ENCODE measurements at regions not wholly inside any gene's neighbourhood (a gene's known extent, or its start where the extent isn't known, plus 50 kb on each side); places are given as distances from the start of the nearest gene placed in this dataset.

- DNase-seq (ENCODE audit: low read depth), result no peak
- no peak overlapping the region for H3K4me3 ChIP-seq (ENCODE audit: low read depth, low read length)
- TF ChIP-seq, protein P1, sequence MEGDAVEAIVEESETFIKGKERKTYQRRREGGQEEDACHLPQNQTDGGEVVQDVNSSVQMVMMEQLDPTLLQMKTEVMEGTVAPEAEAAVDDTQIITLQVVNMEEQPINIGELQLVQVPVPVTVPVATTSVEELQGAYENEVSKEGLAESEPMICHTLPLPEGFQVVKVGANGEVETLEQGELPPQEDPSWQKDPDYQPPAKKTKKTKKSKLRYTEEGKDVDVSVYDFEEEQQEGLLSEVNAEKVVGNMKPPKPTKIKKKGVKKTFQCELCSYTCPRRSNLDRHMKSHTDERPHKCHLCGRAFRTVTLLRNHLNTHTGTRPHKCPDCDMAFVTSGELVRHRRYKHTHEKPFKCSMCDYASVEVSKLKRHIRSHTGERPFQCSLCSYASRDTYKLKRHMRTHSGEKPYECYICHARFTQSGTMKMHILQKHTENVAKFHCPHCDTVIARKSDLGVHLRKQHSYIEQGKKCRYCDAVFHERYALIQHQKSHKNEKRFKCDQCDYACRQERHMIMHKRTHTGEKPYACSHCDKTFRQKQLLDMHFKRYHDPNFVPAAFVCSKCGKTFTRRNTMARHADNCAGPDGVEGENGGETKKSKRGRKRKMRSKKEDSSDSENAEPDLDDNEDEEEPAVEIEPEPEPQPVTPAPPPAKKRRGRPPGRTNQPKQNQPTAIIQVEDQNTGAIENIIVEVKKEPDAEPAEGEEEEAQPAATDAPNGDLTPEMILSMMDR (IDR thresholded peaks at IDR 0.05; ENCODE audit: insufficient read depth, low read depth, low read length), result no peak
These were observed 140.1 kb upstream of the LINGO1 start for GRCh38 chr15:77772641-77773402.

GRCh38 chr15:77771616-77772015 lies 138.9 kb upstream of the LINGO1 start:
- DNase-seq (ENCODE audit: low read depth), result no peak
- TF ChIP-seq, protein P1 (IDR thresholded peaks at IDR 0.05; ENCODE audit: insufficient read depth, low read depth, low read length), result no peak
- no peak overlapping the region for H3K4me3 ChIP-seq (ENCODE audit: low read depth, low read length)

- DNase-seq (ENCODE audit: low read depth), result no peak
- H3K4me3 ChIP-seq (ENCODE audit: low read depth, low read length), result no peak overlapping the region
- TF ChIP-seq, protein P1 (IDR thresholded peaks at IDR 0.05; ENCODE audit: insufficient read depth, low read depth, low read length), result no peak
These were observed 137.0 kb upstream of the LINGO1 start for GRCh38 chr15:77769700-77770099.

- TF ChIP-seq, protein P1 (IDR thresholded peaks at IDR 0.05; ENCODE audit: insufficient read depth, low read depth, low read length), result no peak
- DNase-seq (ENCODE audit: low read depth), result no peak
- H3K4me3 ChIP-seq (ENCODE audit: low read depth, low read length), result no peak overlapping the region
These were observed 135.9 kb upstream of the LINGO1 start for GRCh38 chr15:77768521-77769078.

DNA sequence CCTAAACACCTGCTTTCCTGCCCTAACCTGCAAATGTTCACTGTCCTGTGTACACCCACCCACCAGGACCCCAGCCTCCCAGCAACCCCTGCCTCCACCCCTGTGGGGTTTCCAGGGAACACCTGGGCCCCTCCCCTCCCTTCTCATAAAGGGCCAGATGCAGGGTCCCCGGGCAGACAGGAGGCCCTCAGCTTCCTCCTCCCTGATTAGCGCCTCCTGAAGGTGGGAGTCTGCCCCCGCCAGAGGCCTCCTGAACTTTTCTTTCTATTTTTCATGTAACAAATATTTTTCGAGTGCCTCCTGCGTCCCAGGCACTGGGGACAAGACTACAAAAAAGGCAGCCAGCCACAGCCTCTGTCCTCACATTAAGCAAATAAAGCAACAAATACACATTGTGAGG lies 135.4 kb upstream of the LINGO1 start:
- TF ChIP-seq, protein P1 (IDR thresholded peaks at IDR 0.05; ENCODE audit: insufficient read depth, low read depth, low read length), result no peak
- no peak overlapping the region for H3K4me3 ChIP-seq (ENCODE audit: low read depth, low read length)
- no peak for DNase-seq (ENCODE audit: low read depth)

DNA sequence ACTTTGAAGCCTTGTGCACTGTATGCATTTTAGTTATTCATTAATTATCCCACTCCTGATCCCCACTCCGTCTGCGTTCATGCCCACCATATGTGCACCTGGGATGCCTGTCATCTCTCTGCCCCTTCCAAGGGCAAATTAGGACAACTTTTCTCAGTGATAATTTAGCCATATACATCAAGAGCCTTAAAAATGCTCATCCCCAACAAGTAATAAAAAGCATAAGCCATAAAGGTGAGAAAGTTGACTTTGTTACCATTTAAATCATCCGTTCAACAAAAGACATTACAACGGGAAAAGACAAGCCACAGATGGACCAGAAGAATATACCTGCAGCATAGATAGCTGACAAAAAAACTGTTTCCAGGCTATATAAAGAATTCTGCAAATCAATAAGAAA lies 131.4 kb upstream of the LINGO1 start:
- no peak overlapping the region for H3K4me3 ChIP-seq (ENCODE audit: low read depth, low read length)
- no peak for DNase-seq (ENCODE audit: low read depth)
- TF ChIP-seq, protein P1 (IDR thresholded peaks at IDR 0.05; ENCODE audit: insufficient read depth, low read depth, low read length), result no peak

All from fibroblast of villous mesenchyme (primary cell).